ENCODE measurements at regions not wholly inside any gene's neighbourhood (a gene's known extent, or its start where the extent isn't known, plus 50 kb on each side); places are given as distances from the start of the nearest gene placed in this dataset.
A peak's percentile ranks its signal among the peaks of the same experiment; 100 is the strongest.

DNA sequence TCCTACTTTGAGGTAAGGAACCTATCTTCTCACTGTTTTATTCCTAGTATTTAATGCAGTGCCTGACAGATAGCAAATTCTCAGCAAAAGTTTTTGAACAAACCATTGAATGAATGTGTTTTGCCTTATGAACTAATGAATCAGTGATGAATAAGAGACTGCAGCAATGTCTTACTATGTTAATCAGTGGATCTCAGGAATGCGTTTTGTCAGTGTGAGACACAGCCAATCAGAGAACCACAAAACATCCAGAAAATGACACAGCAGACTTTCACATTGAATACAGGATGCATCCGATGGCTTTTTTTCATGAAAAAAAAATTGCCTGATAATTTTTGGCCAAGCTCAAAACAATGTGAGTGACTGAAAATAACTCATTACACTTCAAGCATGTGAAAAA is 270.5 kb downstream of the BMP2 start:
- Histone ChIP-seq H3K4me1 (ENCODE audit: low read depth) (no peaks in the 10 kb centered on the region), H3K36me3 (no peaks in the 10 kb centered on the region), H3K27ac (no peak overlapping the region), H3K4me3 (no peak overlapping the region), H3K27me3 (no peaks in the 10 kb centered on the region), H3K9me3 (ENCODE audit: low read depth) (no peaks in the 10 kb centered on the region)
- TF ChIP-seq, protein P1, sequence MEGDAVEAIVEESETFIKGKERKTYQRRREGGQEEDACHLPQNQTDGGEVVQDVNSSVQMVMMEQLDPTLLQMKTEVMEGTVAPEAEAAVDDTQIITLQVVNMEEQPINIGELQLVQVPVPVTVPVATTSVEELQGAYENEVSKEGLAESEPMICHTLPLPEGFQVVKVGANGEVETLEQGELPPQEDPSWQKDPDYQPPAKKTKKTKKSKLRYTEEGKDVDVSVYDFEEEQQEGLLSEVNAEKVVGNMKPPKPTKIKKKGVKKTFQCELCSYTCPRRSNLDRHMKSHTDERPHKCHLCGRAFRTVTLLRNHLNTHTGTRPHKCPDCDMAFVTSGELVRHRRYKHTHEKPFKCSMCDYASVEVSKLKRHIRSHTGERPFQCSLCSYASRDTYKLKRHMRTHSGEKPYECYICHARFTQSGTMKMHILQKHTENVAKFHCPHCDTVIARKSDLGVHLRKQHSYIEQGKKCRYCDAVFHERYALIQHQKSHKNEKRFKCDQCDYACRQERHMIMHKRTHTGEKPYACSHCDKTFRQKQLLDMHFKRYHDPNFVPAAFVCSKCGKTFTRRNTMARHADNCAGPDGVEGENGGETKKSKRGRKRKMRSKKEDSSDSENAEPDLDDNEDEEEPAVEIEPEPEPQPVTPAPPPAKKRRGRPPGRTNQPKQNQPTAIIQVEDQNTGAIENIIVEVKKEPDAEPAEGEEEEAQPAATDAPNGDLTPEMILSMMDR (IDR thresholded peaks at IDR 0.05; ENCODE audit: low read depth, low read length): no peak
- DNase-seq (ENCODE audit: low read depth in 1 of 2, low spot score in 1 of 2): no peak

DNA sequence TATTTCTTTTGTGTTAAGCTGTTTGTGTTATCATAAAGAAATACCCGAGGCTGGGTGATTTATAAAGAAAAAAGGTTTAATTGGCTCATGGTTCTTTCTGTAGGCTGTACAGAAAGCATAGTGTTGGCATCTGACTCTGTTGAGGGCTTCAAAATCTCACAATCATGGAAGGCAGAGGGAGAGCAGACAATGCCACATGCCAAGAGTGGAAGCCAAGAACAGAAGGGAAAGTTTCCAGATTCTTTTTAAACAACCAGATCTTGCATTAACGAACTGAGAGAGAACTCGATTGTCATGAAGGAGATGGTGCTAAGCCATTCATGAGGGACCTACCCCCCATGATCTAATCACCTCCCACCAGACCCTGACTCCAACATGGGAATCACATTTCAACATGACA is 290.1 kb downstream of the BMP2 start:
- TF ChIP-seq, protein P1 (IDR thresholded peaks at IDR 0.05; ENCODE audit: low read depth, low read length): no peak
- no peaks in the 10 kb centered on the region for H3K9me3 ChIP-seq (ENCODE audit: low read depth)
- no peaks in the 10 kb centered on the region for H3K27me3 ChIP-seq
- H3K36me3 ChIP-seq: no peaks in the 10 kb centered on the region
- DNase-seq (ENCODE audit: low read depth in 1 of 2, low spot score in 1 of 2): no peak
- no peaks in the 10 kb centered on the region for H3K4me1 ChIP-seq (ENCODE audit: low read depth)
- no peak overlapping the region for H3K4me3 ChIP-seq
- no peak overlapping the region for H3K27ac ChIP-seq

DNA sequence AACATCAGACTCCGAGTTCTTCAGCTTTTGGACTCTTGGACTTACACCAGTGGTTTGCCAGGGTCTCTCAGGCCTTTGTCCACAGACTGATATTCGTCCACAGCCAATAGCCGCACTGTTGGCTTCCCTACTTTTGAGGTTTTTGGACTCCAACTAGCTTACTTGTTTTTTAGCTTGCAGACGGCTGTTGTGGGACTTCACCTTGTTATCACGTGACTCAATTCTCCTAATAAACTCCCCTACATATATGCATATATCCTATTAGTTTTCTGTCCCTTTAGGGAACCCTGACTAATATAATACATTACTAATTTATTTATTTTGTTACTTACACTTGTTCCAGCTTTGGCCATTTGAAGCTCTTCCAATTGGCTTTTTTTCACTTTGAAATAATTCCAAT is 311.3 kb downstream of the BMP2 start:
- H3K27ac ChIP-seq: no peak overlapping the region
- TF ChIP-seq, protein P1 (IDR thresholded peaks at IDR 0.05; ENCODE audit: low read depth, low read length): no peak
- no peaks in the 10 kb centered on the region for H3K9me3 ChIP-seq (ENCODE audit: low read depth)
- H3K4me3 ChIP-seq: no peak overlapping the region
- H3K4me1 ChIP-seq (ENCODE audit: low read depth): no peaks in the 10 kb centered on the region
- H3K27me3 ChIP-seq: no peaks in the 10 kb centered on the region
- DNase-seq (ENCODE audit: low read depth in 1 of 2, low spot score in 1 of 2): no peak
- H3K36me3 ChIP-seq: no peaks in the 10 kb centered on the region

DNA sequence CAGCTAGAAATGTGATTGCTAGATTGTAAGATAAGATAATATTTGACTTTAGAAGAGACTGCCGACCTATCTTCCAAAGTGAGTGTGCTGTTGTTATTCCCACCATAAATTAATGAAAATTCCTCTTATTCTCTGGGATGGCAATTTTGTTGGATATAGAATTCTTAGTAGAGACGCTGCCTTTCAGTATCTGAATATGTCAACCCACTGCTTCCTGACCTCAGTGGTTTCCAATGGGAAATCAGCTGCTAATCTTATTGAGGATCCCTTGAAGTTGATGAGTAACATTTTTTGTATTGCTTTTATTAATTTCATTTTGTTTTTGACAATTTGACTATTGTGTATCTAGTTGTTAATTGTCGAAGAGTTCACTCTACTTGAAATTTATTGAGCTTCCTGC is 313.0 kb downstream of the BMP2 start:
- Histone ChIP-seq H3K4me3 (no peak overlapping the region), H3K27me3 (no peaks in the 10 kb centered on the region), H3K9me3 (ENCODE audit: low read depth) (no peaks in the 10 kb centered on the region), H3K36me3 (no peaks in the 10 kb centered on the region), H3K27ac (no peak overlapping the region), H3K4me1 (ENCODE audit: low read depth) (peaks cover 5% of the 10 kb centered on the region)
- TF ChIP-seq, protein P1 (IDR thresholded peaks at IDR 0.05; ENCODE audit: low read depth, low read length): no peak
- no peak for DNase-seq (ENCODE audit: low read depth in 1 of 2, low spot score in 1 of 2)

DNA sequence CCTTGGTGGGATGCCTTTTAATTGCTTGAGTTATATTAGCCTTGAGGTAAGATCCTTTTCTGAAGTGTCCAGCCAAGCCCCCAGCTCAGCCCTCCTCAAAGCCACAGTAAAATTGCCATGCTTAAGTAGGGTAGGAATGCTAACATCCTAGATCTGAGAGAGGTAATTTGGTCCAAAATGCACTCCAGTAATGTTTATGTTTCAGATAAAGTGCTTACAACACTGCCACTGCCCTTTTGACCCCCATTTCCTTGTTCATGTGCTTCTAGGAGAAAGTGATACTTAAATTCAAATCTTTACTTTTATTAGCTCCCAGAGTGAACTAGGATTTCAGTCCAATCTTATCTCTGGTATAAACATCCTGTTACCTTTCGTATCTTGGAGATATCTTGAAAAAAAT is 318.0 kb downstream of the BMP2 start:
- Histone ChIP-seq H3K27me3 (no peaks in the 10 kb centered on the region), H3K4me3 (no peak overlapping the region), H3K36me3 (no peaks in the 10 kb centered on the region), H3K4me1 (ENCODE audit: low read depth) (peaks cover 8% of the 10 kb centered on the region), H3K9me3 (ENCODE audit: low read depth) (no peaks in the 10 kb centered on the region), H3K27ac (no peak overlapping the region)
- TF ChIP-seq, protein P1 (IDR thresholded peaks at IDR 0.05; ENCODE audit: low read depth, low read length): no peak
- DNase-seq (ENCODE audit: low read depth in 1 of 2, low spot score in 1 of 2): peak; percentile 18 to 30

GRCh38 chr20:7087803-7088202 is 320.3 kb downstream of the BMP2 start:
- DNase-seq (ENCODE audit: low read depth in 1 of 2, low spot score in 1 of 2): no peak
- Histone ChIP-seq H3K36me3 (no peaks in the 10 kb centered on the region), H3K4me3 (no peak overlapping the region), H3K4me1 (ENCODE audit: low read depth) (peaks cover 8% of the 10 kb centered on the region), H3K27ac (no peak overlapping the region), H3K9me3 (ENCODE audit: low read depth) (no peaks in the 10 kb centered on the region), H3K27me3 (no peaks in the 10 kb centered on the region)
- TF ChIP-seq, protein P1 (IDR thresholded peaks at IDR 0.05; ENCODE audit: low read depth, low read length): no peak

All from cardiac muscle cell (in vitro differentiated cells and primary cell).